COLO829 (cell line): ENCODE measurements at regions not wholly inside any gene's neighbourhood (a gene's known extent, or its start where the extent isn't known, plus 50 kb on each side); places are given as distances from the start of the nearest gene placed in this dataset.
"Not testable (repeated sequence)": the region's sequence is repeated elsewhere in the genome, so short reads cannot be mapped to it uniquely, and the experiment has no call there.

Source experiments
- DNase-seq: peaks from one replicate; pipeline ENCODE4 v3.0.0; 2012; ENCODE audit warnings: low spot score

DNA sequence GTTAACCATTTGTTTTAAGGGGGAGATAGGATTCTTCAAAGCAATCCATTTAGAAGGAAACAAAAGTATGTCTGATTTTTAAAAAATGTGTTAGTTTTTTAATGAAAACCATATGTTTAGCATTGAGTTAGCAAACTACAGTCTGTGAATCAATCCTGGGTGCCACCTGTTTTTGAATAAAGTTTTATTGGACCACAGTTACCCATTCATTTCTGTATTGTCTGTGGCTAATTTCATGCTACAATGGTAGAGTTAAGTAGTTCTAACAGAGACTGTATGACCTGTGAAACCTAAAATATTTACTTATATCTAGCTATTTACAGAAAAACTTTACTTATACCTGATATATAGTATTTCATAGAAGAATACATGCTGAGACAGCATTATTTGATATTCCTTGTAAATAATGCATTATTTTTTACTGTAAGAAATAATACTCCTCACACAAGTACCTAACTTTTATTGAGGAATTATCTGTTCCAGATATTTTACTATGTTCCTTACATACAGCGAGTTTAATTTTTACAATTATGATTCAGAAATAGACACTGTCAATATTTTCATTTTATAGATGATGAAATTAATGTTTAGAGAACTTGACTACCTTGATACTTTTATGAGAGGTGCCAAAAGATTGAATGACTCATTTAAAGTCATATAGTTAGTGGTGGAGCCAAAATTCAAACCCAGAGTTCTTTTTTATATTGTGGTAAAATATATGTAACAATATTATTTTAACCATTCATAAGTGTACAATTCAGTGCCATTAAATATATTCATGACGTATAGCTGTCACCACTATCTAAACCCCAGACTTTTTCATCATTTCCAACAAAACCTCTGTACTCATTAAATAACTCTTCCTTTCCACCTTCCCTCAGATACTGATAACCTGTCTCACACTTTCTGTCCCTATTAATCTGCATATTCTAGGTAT lies 122.0 kb downstream of the GLUD2 start:
- DNase-seq: no peak

- no peak for DNase-seq
Measured at GRCh38 chrX:121172703-121173102, 125.3 kb downstream of the GLUD2 start.

DNA sequence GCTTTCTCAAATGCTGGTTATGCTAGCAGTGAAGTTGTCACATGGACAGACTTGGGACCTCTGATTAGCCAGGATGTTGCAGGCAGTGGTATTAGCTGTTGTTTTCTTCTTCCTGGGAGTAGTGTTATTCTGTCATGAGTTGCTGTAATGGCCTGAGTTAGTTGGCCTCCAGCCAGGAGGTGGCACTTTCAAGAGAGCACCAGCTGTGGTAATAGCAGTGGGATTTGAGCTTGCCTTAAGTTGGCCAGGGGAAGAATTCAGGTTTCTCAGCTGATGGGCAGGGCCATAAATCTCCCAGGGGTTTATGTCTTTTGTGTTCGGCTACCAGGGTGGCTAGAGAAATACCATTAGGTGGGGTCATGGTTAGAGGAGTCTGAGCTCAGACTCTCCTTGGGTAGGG lies 132.6 kb downstream of the GLUD2 start:
- no peak for DNase-seq

GRCh38 chrX:121191779-121192178 lies 144.4 kb downstream of the GLUD2 start:
- no peak for DNase-seq

DNA sequence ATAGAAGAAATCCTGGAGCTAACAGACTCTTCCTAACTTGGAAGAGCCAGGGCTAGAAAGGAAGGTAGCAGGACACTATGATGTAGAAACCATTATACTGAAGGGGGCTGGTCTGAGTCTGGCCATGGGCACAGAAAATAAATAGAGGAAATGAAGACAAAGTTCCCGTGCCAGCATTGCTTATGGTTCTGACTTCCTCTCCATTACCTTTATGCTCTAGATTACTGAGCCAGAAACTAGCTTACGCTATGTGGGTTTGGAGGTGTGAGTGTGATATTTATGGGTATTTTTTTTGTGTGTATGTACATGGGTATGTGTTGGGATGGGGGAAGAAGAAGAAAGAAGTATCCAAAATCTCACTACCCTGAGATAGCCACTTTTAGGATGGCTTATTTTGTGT lies 148.3 kb downstream of the GLUD2 start:
- DNase-seq: no peak

DNA sequence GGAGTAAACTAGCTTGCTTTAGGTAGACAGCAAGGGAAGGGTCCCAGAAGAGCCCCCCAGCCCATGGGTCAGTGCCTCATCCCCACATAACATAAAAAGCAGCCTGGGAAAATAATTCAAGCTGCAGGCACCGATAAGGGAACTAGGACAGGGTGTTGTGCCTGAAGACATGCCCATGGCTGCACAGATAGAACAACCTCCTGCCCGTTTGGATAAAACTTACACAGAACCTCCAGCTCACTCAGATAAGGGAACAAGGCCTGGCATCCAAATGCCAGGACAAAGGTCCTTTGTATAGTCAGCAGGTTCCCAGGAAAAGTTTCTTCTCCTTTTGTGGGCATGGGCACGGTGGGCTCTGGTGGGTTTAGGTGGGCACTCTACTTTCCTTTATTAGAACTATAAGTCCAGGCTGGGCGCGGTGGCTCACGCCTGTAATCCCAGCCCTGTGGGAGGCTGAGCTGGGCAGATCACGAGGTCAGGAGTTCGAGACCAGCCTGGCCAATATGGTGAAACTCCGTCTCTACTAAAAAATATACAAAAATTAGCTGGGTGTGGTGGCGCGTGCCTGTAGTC lies 149.5 kb downstream of the GLUD2 start:
- not testable (repeated sequence) for DNase-seq

DNA sequence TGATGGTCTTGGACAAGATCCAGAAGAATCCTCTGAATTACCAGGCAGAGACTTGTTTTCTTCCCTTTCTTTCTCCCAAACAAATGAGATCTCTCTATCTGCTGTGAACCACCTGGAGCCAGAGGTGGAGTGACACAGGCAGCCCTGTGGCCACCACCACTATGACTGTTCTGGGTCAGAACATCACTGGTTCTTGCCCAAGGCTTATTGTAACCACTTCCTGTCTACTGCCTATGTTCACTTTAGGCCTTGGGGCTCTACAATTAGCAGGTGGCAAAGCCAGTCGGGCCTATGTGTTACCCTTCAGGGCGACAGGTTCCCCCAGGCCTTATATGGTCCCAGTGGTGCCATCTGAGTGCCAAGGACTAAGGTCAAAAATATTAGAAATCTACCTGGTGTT lies 161.2 kb downstream of the GLUD2 start:
- DNase-seq: no peak

DNA sequence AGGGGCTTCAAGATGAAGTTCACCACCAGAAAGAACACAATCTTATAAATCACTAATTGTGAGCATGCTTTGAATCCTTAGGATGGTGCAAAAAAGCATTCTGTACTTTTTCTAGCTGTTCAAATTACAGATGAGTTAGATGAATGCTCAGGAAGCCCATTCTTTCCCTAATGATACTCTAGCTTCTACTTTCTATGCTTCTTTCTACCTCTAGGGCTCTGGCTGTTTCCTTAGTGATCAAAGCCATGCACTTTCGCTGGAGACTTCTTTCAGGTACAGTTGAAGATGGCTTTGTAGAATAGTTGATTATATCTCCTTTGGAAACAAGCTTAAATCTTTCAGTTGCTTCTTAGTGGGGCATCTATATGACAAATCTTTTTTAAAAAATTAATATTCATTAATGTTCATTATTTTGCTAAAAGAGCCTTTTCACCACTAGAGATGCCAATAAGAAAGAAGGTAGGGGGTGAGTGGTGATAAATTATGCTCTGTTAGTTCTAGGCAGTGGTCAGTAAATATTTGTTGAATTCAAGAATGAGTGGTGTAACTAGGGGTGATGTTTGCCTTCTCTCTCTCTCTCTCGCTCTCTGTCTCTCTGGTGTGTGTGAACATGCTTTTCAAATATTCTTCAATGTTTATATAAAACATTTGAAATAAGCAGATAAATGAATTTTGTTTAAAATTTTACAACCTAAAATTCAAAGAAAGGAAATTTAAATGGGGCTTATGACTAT lies 169.4 kb downstream of the GLUD2 start:
- no peak for DNase-seq

DNA sequence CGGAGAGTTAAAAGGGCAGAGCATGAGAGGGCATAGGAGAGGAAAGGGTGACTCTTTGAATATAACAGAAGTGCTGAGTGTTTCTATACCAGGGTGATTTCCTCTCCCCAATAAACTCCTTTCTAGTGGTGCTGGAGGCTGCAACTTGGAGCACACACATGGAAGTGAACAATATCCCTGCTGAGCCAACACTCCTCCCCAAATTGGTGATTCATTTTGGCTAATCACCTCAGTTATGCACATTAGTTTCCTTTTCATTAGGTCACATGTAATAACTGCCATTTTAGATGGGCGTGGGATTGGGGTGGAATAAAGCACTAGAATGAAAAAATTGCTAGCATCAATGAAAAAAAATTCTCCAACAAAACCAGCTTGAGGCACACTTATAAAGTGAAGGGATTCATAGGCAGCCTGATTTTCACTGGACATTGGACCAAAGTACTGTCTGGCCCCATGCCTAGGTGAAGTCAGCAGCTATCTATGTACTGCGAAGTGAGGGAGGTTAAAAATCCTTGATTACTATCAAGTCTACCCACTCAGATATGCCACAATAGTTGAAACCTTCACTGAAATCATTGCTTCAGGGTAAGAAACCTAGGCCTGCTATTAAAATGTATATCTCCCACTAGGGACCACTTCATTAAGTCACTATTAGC lies 174.0 kb downstream of the GLUD2 start:
- no peak for DNase-seq

DNA sequence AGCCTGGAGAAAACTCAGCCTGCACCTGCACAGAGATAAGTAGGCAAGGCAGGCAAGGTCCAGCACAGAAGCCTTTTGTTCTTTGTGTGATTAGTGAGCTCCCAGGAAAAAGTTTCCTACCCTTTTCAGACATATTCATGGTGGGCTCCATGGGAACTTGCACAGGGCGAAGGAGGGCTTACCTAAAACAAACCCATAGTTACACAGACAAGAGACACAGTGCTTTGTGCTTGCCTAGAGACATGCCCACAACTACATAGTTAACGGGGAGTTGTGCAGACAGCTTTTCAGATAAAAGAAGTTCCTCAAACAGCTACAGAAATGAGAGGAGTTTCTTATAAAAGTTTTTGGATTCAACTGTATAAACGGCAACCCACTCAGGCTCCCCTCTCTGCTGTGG lies 180.5 kb downstream of the GLUD2 start:
- no peak for DNase-seq

GRCh38 chrX:121231566-121232358 lies 184.4 kb downstream of the GLUD2 start:
- DNase-seq: no peak

DNA sequence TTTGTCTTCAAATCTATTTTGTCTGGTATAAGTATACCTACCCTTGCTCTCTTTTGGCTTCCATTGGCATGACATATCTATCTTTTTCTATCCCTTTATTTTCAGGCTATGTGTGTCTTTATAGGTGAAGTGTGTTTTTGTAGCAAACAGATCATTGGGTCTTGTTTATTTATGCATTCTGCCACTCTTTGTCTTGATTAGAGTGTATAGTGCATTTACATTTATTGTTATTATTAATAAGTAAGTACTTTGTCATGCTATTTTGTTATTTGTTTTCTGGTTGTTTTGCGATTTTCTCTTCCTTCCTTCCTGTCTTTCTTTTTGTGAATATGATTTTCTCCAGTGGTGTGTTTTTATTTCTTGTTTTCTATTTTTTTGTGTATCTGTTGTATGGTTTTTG lies 188.6 kb downstream of the GLUD2 start:
- DNase-seq: no peak

DNA sequence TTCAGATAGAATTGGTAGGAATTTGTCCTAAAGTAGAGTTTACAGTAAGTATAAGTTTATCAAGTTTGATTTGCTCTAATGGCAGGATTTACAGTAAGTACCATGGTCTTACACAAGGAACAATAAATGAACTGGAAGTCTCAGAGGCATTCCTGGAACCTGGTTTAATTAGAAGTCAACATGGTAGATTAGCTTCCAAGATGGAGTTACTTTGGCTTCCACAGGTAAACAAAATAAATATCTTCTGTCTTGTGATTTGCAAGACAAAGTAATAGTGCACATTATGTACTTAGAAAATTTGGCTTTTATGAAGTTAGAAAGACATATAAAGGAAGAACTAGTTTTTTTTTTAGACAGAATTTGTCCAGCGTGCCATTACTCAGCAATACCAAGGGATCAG lies 190.7 kb downstream of the GLUD2 start:
- no peak for DNase-seq

DNA sequence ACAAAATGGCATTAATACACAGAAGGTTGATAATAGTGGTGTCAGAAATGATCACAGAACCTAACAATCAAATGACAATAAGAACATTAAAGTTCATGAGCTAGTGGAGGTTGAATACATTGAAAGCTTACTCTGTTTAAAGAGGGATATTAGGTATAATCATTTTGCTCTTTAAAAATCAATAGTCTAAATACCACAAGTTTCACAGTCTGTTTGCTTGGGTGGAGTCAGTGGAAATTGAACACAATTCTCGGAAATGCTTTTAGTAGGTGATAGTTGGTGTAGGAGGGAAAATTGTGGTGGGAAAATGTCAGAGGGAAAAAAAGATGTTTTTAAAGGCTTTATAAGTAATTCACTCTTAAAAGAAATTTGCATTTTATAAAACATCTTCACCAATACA lies 197.1 kb downstream of the GLUD2 start:
- no peak for DNase-seq

DNA sequence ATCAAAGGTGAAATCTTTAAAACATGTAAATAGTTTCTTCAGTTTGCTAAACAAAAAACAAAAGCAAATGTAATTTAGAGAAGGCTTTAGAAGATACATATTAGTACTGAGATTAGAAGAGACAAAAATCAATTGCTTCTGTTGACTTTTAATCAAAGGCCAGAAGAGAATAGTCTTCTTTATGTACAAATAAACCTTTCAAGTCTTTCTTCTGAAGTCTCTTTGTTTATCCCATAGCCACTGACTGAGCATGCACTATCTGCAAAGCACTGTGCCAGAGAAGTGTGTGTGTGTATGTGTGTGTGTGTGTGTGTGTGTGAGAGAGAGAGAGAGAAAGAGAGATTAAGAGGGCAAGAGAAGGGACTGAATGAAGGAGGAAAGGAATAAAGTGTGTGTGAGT lies 198.4 kb downstream of the GLUD2 start:
- peak; percentile 62 for DNase-seq

GRCh38 chrX:121254336-121254735 lies 206.9 kb downstream of the GLUD2 start:
- DNase-seq: no peak

DNA sequence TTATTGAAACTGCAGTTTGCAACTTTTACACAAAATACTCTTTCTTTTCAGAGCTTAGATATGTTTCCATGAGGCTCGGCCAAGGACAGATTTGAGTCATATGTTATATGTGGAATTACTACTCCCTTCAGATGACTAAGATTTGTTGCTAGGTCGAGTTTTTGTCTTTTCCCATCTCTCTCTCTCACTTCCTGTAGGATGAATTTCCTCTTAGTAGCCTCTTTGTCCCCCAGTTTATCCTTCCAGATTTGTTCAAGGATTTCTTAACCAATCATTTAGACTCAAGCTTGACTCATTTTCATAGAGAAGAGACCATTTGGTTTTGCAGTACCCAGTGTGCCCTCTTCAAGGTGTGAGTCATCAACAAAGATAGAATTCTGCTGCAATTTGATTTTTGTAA lies 209.2 kb downstream of the GLUD2 start:
- DNase-seq: peak; percentile 71

GRCh38 chrX:121258545-121258944 lies 211.1 kb downstream of the GLUD2 start:
- no peak for DNase-seq

DNA sequence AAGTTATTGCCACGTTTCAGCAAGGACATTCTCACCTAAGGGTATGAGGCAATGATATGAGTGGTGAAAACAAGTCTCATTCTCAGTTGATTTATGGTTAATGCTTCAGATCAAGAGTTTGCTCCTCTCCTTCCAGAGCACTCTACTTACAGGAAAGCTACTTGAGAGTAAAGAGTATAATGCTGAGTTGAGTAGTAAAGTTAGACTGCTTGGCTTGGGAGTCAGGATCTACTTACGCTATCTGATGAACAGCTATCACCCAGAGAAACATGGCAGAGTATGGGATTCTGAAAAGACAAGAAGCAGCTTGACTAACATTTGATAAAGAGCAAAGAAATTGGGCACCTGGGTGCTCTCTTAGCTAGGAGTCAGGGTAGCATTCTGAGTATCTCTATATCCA lies 211.8 kb downstream of the GLUD2 start:
- DNase-seq: no peak

DNA sequence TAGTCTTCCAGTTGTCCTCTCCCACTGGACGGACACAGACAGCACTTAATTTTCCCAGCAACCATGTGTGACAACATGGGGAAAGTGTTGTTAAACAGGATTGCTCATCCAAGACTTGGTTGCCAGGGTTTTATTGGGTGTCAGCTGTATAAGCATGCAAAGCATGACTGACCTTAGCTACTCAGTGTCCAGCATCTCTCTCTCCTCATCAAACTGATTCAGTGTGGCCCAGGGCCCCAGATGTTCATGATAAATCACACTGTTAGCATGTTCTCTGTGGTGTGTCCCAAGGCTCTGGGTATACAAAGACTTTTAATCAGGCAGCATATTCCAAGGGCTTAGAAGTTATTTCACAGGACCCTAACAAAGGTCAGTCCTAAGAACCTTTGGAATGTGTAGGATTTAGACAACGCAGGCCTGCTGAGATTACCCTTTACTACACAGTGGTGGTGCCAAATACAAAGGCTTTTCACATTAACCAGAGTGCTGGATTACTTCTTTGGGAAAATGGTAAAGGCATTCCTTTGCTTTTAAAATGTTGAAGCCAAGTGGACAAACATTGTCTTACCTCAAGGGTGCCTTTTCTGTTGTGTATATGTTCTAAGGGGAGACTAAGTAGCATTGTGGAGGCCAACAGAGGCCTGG lies 213.3 kb downstream of the GLUD2 start:
- DNase-seq: no peak

GRCh38 chrX:121283921-121284320 lies 236.5 kb downstream of the GLUD2 start:
- no peak for DNase-seq
